HUES48 (cell line): ENCODE measurements at regions not wholly inside any gene's neighbourhood (a gene's known extent, or its start where the extent isn't known, plus 50 kb on each side); places are given as distances from the start of the nearest gene placed in this dataset.
"Not testable (repeated sequence)": the region's sequence is repeated elsewhere in the genome, so short reads cannot be mapped to it uniquely, and the experiment has no call there.

Source experiments
- H3K27ac ChIP-seq: one replicate; pipeline ENCODE4 v1.7.0; 2013; ENCODE audit warnings: low read depth, low read length, inconsistent platforms
- H3K27me3 ChIP-seq: 2 replicates; pipeline ENCODE4 v1.6.1; 2013; ENCODE audit warnings: mild to moderate bottlenecking, low read length; ENCODE audit not compliant: control insufficient read depth, insufficient read depth
- H3K36me3 ChIP-seq: 2 replicates; pipeline ENCODE4 v1.6.1; 2013; ENCODE audit warnings: low read length; ENCODE audit not compliant: control insufficient read depth, insufficient read depth
- H3K4me1 ChIP-seq: 2 replicates; pipeline ENCODE4 v1.6.1; 2013; ENCODE audit warnings: mild to moderate bottlenecking, low read length; ENCODE audit not compliant: control insufficient read depth, insufficient read depth
- H3K4me3 ChIP-seq: 2 replicates; pipeline ENCODE4 v1.5.1; 2013; ENCODE audit warnings: mild to moderate bottlenecking, low read depth, low read length
- H3K9ac ChIP-seq: 2 replicates; pipeline ENCODE4 v1.6.1; 2013; ENCODE audit warnings: mild to moderate bottlenecking, low read depth, low read length, moderate library complexity
- H3K9me3 ChIP-seq: 2 replicates; pipeline ENCODE4 v1.6.1; 2013; ENCODE audit warnings: low read length; ENCODE audit not compliant: control insufficient read depth, insufficient read depth

GRCh38 chr13:20311596-20311995 lies 79.5 kb upstream of the GJB6 start:
- Histone ChIP-seq H3K27me3 (no peaks in the 10 kb centered on the region), H3K27ac (no peak overlapping the region), H3K4me3 (no peak overlapping the region), H3K9me3 (peaks cover 4% of the 10 kb centered on the region; the same call in 1 of the 2 replicates), H3K36me3 (no peaks in the 10 kb centered on the region), H3K4me1 (no peaks in the 10 kb centered on the region), H3K9ac (no peak overlapping the region)

- Histone ChIP-seq H3K36me3 (no peaks in the 10 kb centered on the region), H3K4me3 (no peak overlapping the region), H3K27ac (no peak overlapping the region), H3K27me3 (no peaks in the 10 kb centered on the region), H3K9me3 (peaks cover 4% of the 10 kb centered on the region; the same call in 1 of the 2 replicates), H3K9ac (no peak overlapping the region), H3K4me1 (no peaks in the 10 kb centered on the region)
Observed at GRCh38 chr13:20311022-20311421, 78.9 kb upstream of the GJB6 start.

GRCh38 chr13:20306039-20306438 lies 73.9 kb upstream of the GJB6 start:
- H3K9me3 ChIP-seq, result peaks cover 4% of the 10 kb centered on the region; the same call in 1 of the 2 replicates

GRCh38 chr13:20305587-20305986 lies 73.5 kb upstream of the GJB6 start:
- peaks cover 4% of the 10 kb centered on the region; the same call in 1 of the 2 replicates for H3K9me3 ChIP-seq
- H3K27ac ChIP-seq, result no peak overlapping the region
- 0 out of 2 replicates have a peak, but pooled peaks cover 4% of the 10 kb centered on the region for H3K4me1 ChIP-seq
- H3K27me3 ChIP-seq, result peaks cover 26% of the 10 kb centered on the region
- no peak overlapping the region for H3K4me3 ChIP-seq
- no peak overlapping the region for H3K9ac ChIP-seq
- no peaks in the 10 kb centered on the region for H3K36me3 ChIP-seq

More at GRCh38 chr13:20306039-20306438, 73.9 kb upstream of the GJB6 start:
- Histone ChIP-seq H3K9ac (no peak overlapping the region), H3K36me3 (no peaks in the 10 kb centered on the region), H3K4me1 (0 out of 2 replicates have a peak, but pooled peaks cover 4% of the 10 kb centered on the region), H3K27ac (no peak overlapping the region), H3K27me3 (peaks cover 22% of the 10 kb centered on the region), H3K4me3 (no peak overlapping the region)

- H3K4me3 ChIP-seq, H3K4me1 ChIP-seq, H3K9me3 ChIP-seq, H3K36me3 ChIP-seq, H3K9ac ChIP-seq, H3K27ac ChIP-seq: not testable (repeated sequence)
- peaks cover 33% of the 10 kb centered on the region for H3K27me3 ChIP-seq
Observed at GRCh38 chr13:20304061-20304460, 71.9 kb upstream of the GJB6 start.

GRCh38 chr13:20303636-20304035 lies 71.5 kb upstream of the GJB6 start:
- Histone ChIP-seq H3K4me1 (0 out of 2 replicates have a peak, but pooled peaks cover 4% of the 10 kb centered on the region), H3K27ac (no peak overlapping the region), H3K9me3 (peaks cover 4% of the 10 kb centered on the region; the same call in 1 of the 2 replicates), H3K4me3 (no peak overlapping the region), H3K27me3 (peaks cover 33% of the 10 kb centered on the region), H3K36me3 (no peaks in the 10 kb centered on the region), H3K9ac (no peak overlapping the region)

GRCh38 chr13:20301403-20302071 lies 69.4 kb upstream of the GJB6 start:
- no peaks in the 10 kb centered on the region for H3K9me3 ChIP-seq
- H3K27ac ChIP-seq, result no peak overlapping the region
- no peaks in the 10 kb centered on the region for H3K36me3 ChIP-seq
- peak overlapping the region; percentile 55 for H3K9ac ChIP-seq
- H3K4me3 ChIP-seq, result peak overlapping the region; percentile 64
- 0 out of 2 replicates have a peak, but pooled peaks cover 4% of the 10 kb centered on the region for H3K4me1 ChIP-seq
- peaks cover 33% of the 10 kb centered on the region for H3K27me3 ChIP-seq

GRCh38 chr13:20301015-20301402 lies 68.9 kb upstream of the GJB6 start:
- no peak overlapping the region for H3K9ac ChIP-seq
- peak overlapping the region; percentile 64 for H3K4me3 ChIP-seq
- no peak overlapping the region for H3K27ac ChIP-seq
- 0 out of 2 replicates have a peak, but pooled peaks cover 4% of the 10 kb centered on the region for H3K4me1 ChIP-seq
- peaks cover 33% of the 10 kb centered on the region for H3K27me3 ChIP-seq
- H3K9me3 ChIP-seq, result no peaks in the 10 kb centered on the region
- no peaks in the 10 kb centered on the region for H3K36me3 ChIP-seq

- no peaks in the 10 kb centered on the region for H3K9me3 ChIP-seq
- no peak overlapping the region for H3K4me3 ChIP-seq
- H3K36me3 ChIP-seq, result no peaks in the 10 kb centered on the region
- H3K27me3 ChIP-seq, result peaks cover 23% of the 10 kb centered on the region
- H3K4me1 ChIP-seq, result 0 out of 2 replicates have a peak, but pooled peaks cover 3% of the 10 kb centered on the region
- H3K9ac ChIP-seq, result no peak overlapping the region
- H3K27ac ChIP-seq, result no peak overlapping the region
Observed at GRCh38 chr13:20297181-20297580, 65.1 kb upstream of the GJB6 start.

- Histone ChIP-seq H3K27ac (no peak overlapping the region), H3K4me1 (no peaks in the 10 kb centered on the region), H3K36me3 (no peaks in the 10 kb centered on the region), H3K9ac (no peak overlapping the region), H3K27me3 (peaks cover 11% of the 10 kb centered on the region), H3K9me3 (no peaks in the 10 kb centered on the region), H3K4me3 (no peak overlapping the region)
Observed at GRCh38 chr13:20295956-20296355, 63.8 kb upstream of the GJB6 start.

GRCh38 chr13:20294497-20294896 lies 62.4 kb upstream of the GJB6 start:
- H3K36me3 ChIP-seq, result no peaks in the 10 kb centered on the region
- no peak overlapping the region for H3K4me3 ChIP-seq
- H3K27me3 ChIP-seq, result no peaks in the 10 kb centered on the region
- H3K9ac ChIP-seq, result no peak overlapping the region
- no peaks in the 10 kb centered on the region for H3K9me3 ChIP-seq
- no peaks in the 10 kb centered on the region for H3K4me1 ChIP-seq
- H3K27ac ChIP-seq, result no peak overlapping the region
